B cell (primary cell): ENCODE measurements at regions not wholly inside any gene's neighbourhood (a gene's known extent, or its start where the extent isn't known, plus 50 kb on each side); places are given as distances from the start of the nearest gene placed in this dataset.

Experiments used
- ATAC-seq: fragments of 200-7000 bp; cut with Tn5 transposase; one replicate; pipeline ENCODE4 v1.10.0; 2021; ENCODE audit warnings: low read depth, mild to moderate bottlenecking, moderate number of reproducible peaks, moderate library complexity
- CTCF ChIA-PET: fragments of 350-600 bp; sonication (Branson Sonifier 250); formaldehyde crosslinking; loops from one replicate; lab custom pipeline; 2021; ENCODE audit warnings: antibody characterized with exemption, inconsistent platforms; lab: Charles Lee
- POLR2A ChIA-PET: fragments of 350-600 bp; sonication (Branson Sonifier 250); formaldehyde crosslinking; loops from one replicate; lab custom pipeline; 2021; ENCODE audit warnings: antibody characterized with exemption; lab: Charles Lee
- DNase-seq: peaks from one replicate; pipeline ENCODE4 v3.0.0; 2013
- H2AFZ ChIP-seq: 2 replicates; pipeline ENCODE4 v1.6.1; 2012; ENCODE audit warnings: mild to moderate bottlenecking, low read depth, low read length; ENCODE audit not compliant: insufficient read depth, poor library complexity, severe bottlenecking
- H3K27ac ChIP-seq, 2 donors: 1 replicate in 1 of 2; 2 replicates in 1 of 2; pipeline ENCODE4 v1.5.1; 2012 to 2013; ENCODE audit warnings: low read length in 2 of 2, mild to moderate bottlenecking in 2 of 2, moderate library complexity in 1 of 2
- H3K27me3 ChIP-seq, 4 experiments: fragments of 200-600 bp in 1 of 4; sonication (generic) in 1 of 4; replicated peaks in 1 of 4; 1 replicate in 2 of 4; 2 replicates in 2 of 4; pipeline versions ENCODE4 v1.6.1 to v1.7.0; 2013 to 2016; ENCODE audit warnings: low read length in 3 of 4, mild to moderate bottlenecking in 2 of 4, mixed read lengths in 1 of 4, moderate library complexity in 1 of 4; ENCODE audit not compliant: insufficient read depth in 4 of 4, control insufficient read depth in 3 of 4; ENCODE audit errors: control extremely low read depth in 1 of 4
- H3K36me3 ChIP-seq, 2 experiments: replicated peaks in 1 of 2; 1 replicate in 1 of 2; 2 replicates in 1 of 2; pipeline versions ENCODE4 v1.6.1 to v1.7.1; 2013; ENCODE audit warnings: low read length in 1 of 2; ENCODE audit not compliant: insufficient read depth in 2 of 2, control insufficient read depth in 1 of 2; ENCODE audit errors: control extremely low read depth in 1 of 2, extremely low read depth in 1 of 2
- H3K4me1 ChIP-seq, 2 donors: fragments of 200-600 bp in 1 of 2; sonication (generic) in 1 of 2; 1 replicate in 1 of 2; 2 replicates in 1 of 2; pipeline versions ENCODE4 v1.5.1 to v1.6.1; 2013 to 2017; ENCODE audit warnings: low read length in 2 of 2; ENCODE audit not compliant: control insufficient read depth in 2 of 2, insufficient read depth in 2 of 2
- H3K4me2 ChIP-seq: replicated peaks from 2 replicates; pipeline ENCODE3; 2012; ENCODE audit warnings: mild to moderate bottlenecking, low read depth, low read length; ENCODE audit not compliant: poor library complexity, severe bottlenecking
- H3K4me3 ChIP-seq, 5 experiments: fragments of 200-600 bp in 1 of 5; sonication (generic) in 1 of 5; 1 replicate in 3 of 5; 2 replicates in 2 of 5; pipeline versions ENCODE4 v1.5.1 to v1.7.0; 2011 to 2016; ENCODE audit warnings: low read length in 4 of 5, mild to moderate bottlenecking in 4 of 5, low read depth in 2 of 5, control low read depth in 1 of 5, moderate library complexity in 1 of 5; ENCODE audit not compliant: insufficient read depth in 1 of 5; ENCODE audit errors: control extremely low read depth in 1 of 5, extremely low read depth in 1 of 5
- H3K79me2 ChIP-seq: fragments of 200-600 bp; sonication (generic); one replicate; pipeline ENCODE4 v1.6.0; 2016; ENCODE audit warnings: low read length; ENCODE audit not compliant: control insufficient read depth, insufficient read depth
- H3K9ac ChIP-seq: fragments of 200-600 bp; sonication (generic); 2 replicates; pipeline ENCODE4 v1.6.1; 2017; ENCODE audit warnings: mild to moderate bottlenecking, low read length, moderate library complexity
- H3K9me3 ChIP-seq, 3 donors: one replicate each; pipeline versions ENCODE4 v1.6.1 to v1.7.1; 2013; ENCODE audit warnings: low read length in 2 of 3; ENCODE audit not compliant: control insufficient read depth in 2 of 3, insufficient read depth in 1 of 3; ENCODE audit errors: control extremely low read depth in 1 of 3
- H4K20me1 ChIP-seq: 2 replicates; pipeline ENCODE4 v1.6.0; 2012; ENCODE audit warnings: mild to moderate bottlenecking, low read length; ENCODE audit not compliant: insufficient read depth, control insufficient read depth, poor library complexity, severe bottlenecking
- H3K27ac Mint-ChIP-seq: one replicate; pipeline ENCODE4 v1.8.0; 2021; ENCODE audit warnings: mixed read lengths
- H3K27me3 Mint-ChIP-seq: one replicate; pipeline ENCODE4 v1.8.0; 2021; ENCODE audit warnings: mixed read lengths
- H3K4me1 Mint-ChIP-seq: one replicate; pipeline ENCODE4 v1.8.0; 2021; ENCODE audit warnings: mixed read lengths
- H3K4me3 Mint-ChIP-seq: one replicate; pipeline ENCODE4 v1.8.0; 2021; ENCODE audit warnings: mixed read lengths
- H3K9me3 Mint-ChIP-seq: one replicate; pipeline ENCODE4 v1.8.0; 2022; ENCODE audit warnings: mixed read lengths; ENCODE audit not compliant: insufficient read depth
- CTCF ChIP-seq: fragments of 200-600 bp; IDR thresholded peaks from one replicate; pipeline ENCODE4 v1.8.0; 2022; ENCODE audit warnings: antibody characterized with exemption, mild to moderate bottlenecking
- EZH2 ChIP-seq: IDR thresholded peaks from 2 replicates; pipeline ENCODE4 v1.6.1; 2012; ENCODE audit warnings: borderline replicate concordance, low read depth, mild to moderate bottlenecking, moderate library complexity, low read length; ENCODE audit not compliant: insufficient read depth, poor library complexity, severe bottlenecking
- WGBS: methylation state at CpG from one replicate; pipeline ENCODE4 v1.1.5; 2013; ENCODE audit warnings: missing lambda C conversion rate; ENCODE audit not compliant: insufficient coverage; 5-methylcytosine and 5-hydroxymethylcytosine counted together
- intact Hi-C: fragments of 100-400 bp; cut with micrococcal nuclease; formaldehyde crosslinking; loops from one replicate; pipeline ENCODE4 v1.10.0; 2022

- Histone ChIP-seq H4K20me1 (no peaks in the 10 kb centered on the region), H3K4me3 (no peak overlapping the region), H3K9me3 (no peaks in the 10 kb centered on the region), H3K79me2 (no peaks in the 10 kb centered on the region), H3K9ac (no peak overlapping the region), H2AFZ (no peak overlapping the region), H3K4me1 (no peaks in the 10 kb centered on the region), H3K27me3 (no peaks in the 10 kb centered on the region), H3K36me3 (no peaks in the 10 kb centered on the region), H3K27ac (no peak overlapping the region), H3K4me2 (no peak overlapping the region)
- no peaks in the 10 kb centered on the region for H3K27me3 Mint-ChIP-seq
- H3K9me3 Mint-ChIP-seq, result no peaks in the 10 kb centered on the region
- CTCF ChIA-PET, result no interaction called here
- no peaks in the 10 kb centered on the region for H3K4me1 Mint-ChIP-seq
- no peak overlapping the region for H3K4me3 Mint-ChIP-seq
- TF ChIP-seq EZH2 (no peak), CTCF (no peak)
- POLR2A ChIA-PET, result no interaction called here
- WGBS, result 86% methylated on average over 12 of the region's 14 CpGs
- H3K27ac Mint-ChIP-seq, result no peak overlapping the region
- intact Hi-C loops, result no loop called here
- ATAC-seq (no peak), DNase-seq (no peak)
Observed at GRCh38 chr10:128865436-128866195, 601.4 kb upstream of the MGMT start.

- no peaks in the 10 kb centered on the region for H4K20me1 ChIP-seq
- Mint-ChIP-seq H3K4me3 (no peak overlapping the region), H3K27me3 (no peaks in the 10 kb centered on the region), H3K4me1 (no peaks in the 10 kb centered on the region), H3K9me3 (no peaks in the 10 kb centered on the region), H3K27ac (no peak overlapping the region)
- ChIA-PET POLR2A (no interaction called here), CTCF (no interaction called here)
- no peak overlapping the region for H2AFZ ChIP-seq
- H3K9me3 ChIP-seq, result peaks cover 0 to 2% (median 0%) of the 10 kb centered on the region in 3 donors
- no peak overlapping the region for H3K9ac ChIP-seq
- 81% methylated on average over 2 of the region's 5 CpGs for WGBS
- no peaks in the 10 kb centered on the region for H3K27me3 ChIP-seq
- DNase-seq (no peak), ATAC-seq (no peak)
- no peaks in the 10 kb centered on the region for H3K4me1 ChIP-seq
- H3K4me3 ChIP-seq, result no peak overlapping the region
- intact Hi-C loops, result no loop called here
- no peaks in the 10 kb centered on the region for H3K36me3 ChIP-seq
- H3K4me2 ChIP-seq, result no peak overlapping the region
- no peaks in the 10 kb centered on the region for H3K79me2 ChIP-seq
- no peak overlapping the region for H3K27ac ChIP-seq
- TF ChIP-seq EZH2, result no peak
- no peak for TF ChIP-seq CTCF
Observed at GRCh38 chr10:128866551-128866950, 600.5 kb upstream of the MGMT start.
